HG03103 (cell line): ENCODE measurements at regions not wholly inside any gene's neighbourhood (a gene's known extent, or its start where the extent isn't known, plus 50 kb on each side); places are given as distances from the start of the nearest gene placed in this dataset.
"Not testable (repeated sequence)": the region's sequence is repeated elsewhere in the genome, so short reads cannot be mapped to it uniquely, and the experiment has no call there.

ENCODE experiments used
- ATAC-seq: cut with Tn5 transposase; IDR thresholded peaks from one replicate; pipeline ENCODE4 v1.9.1; 2021; ENCODE audit warnings: low read depth; ENCODE audit not compliant: unreplicated experiment

- ATAC-seq: no peak
Observed at GRCh38 chr3:18988614-18989229, 159.6 kb upstream of the KCNH8 start.

- no peak for ATAC-seq
Observed at GRCh38 chr3:18987862-18988447, 160.4 kb upstream of the KCNH8 start.

GRCh38 chr3:18987070-18987469 lies 161.2 kb upstream of the KCNH8 start:
- no peak for ATAC-seq

GRCh38 chr3:18982920-18983319 lies 165.4 kb upstream of the KCNH8 start:
- no peak for ATAC-seq

GRCh38 chr3:18976102-18976501 lies 172.2 kb upstream of the KCNH8 start:
- ATAC-seq: not testable (repeated sequence)

- no peak for ATAC-seq
Observed at GRCh38 chr3:18968120-18968519, 180.2 kb upstream of the KCNH8 start.

- ATAC-seq: no peak
Observed at GRCh38 chr3:18965781-18966180, 182.5 kb upstream of the KCNH8 start.

GRCh38 chr3:18964640-18965039 lies 183.7 kb upstream of the KCNH8 start:
- ATAC-seq: no peak

- ATAC-seq: no peak
Observed at GRCh38 chr3:18951333-18951732, 197.0 kb upstream of the KCNH8 start.

GRCh38 chr3:18946524-18946923 lies 201.8 kb upstream of the KCNH8 start:
- ATAC-seq: no peak

- ATAC-seq: peak; percentile 98
Observed at GRCh38 chr3:18937574-18937973, 210.7 kb upstream of the KCNH8 start.

GRCh38 chr3:18919158-18919557 lies 229.2 kb upstream of the KCNH8 start:
- ATAC-seq: no peak

- no peak for ATAC-seq
Observed at GRCh38 chr3:18917923-18918322, 230.4 kb upstream of the KCNH8 start.

- no peak for ATAC-seq
Observed at GRCh38 chr3:18902081-18902793, 246.1 kb upstream of the KCNH8 start.

GRCh38 chr3:18901571-18901970 lies 246.7 kb upstream of the KCNH8 start:
- no peak for ATAC-seq

- peak; percentile 86 for ATAC-seq
Observed at GRCh38 chr3:18900994-18901393, 247.3 kb upstream of the KCNH8 start.

- no peak for ATAC-seq
Observed at GRCh38 chr3:18898911-18899310, 249.4 kb upstream of the KCNH8 start.

- ATAC-seq: no peak
Observed at GRCh38 chr3:18892756-18893155, 255.6 kb upstream of the KCNH8 start.

- ATAC-seq: no peak
Observed at GRCh38 chr3:18892047-18892446, 256.3 kb upstream of the KCNH8 start.

- ATAC-seq: no peak
Observed at GRCh38 chr3:18891641-18892040, 256.7 kb upstream of the KCNH8 start.

GRCh38 chr3:18890449-18890848 lies 257.9 kb upstream of the KCNH8 start:
- ATAC-seq: no peak

- no peak for ATAC-seq
Observed at GRCh38 chr3:18888819-18889218, 259.5 kb upstream of the KCNH8 start.
